ENCODE measurements at regions not wholly inside any gene's neighbourhood (a gene's known extent, or its start where the extent isn't known, plus 50 kb on each side); places are given as distances from the start of the nearest gene placed in this dataset.

- ATAC-seq = no peak
- Histone ChIP-seq H3K36me3 (ENCODE audit: control insufficient read depth, insufficient read depth, low read length) (no peaks in the 10 kb centered on the region), H3K9me3 (ENCODE audit: control insufficient read depth, insufficient read depth, low read depth, low read length) (no peaks in the 10 kb centered on the region), H3K27ac (ENCODE audit: low read length) (no peak overlapping the region), H3K4me1 (ENCODE audit: control insufficient read depth, insufficient read depth, low read length) (no peaks in the 10 kb centered on the region), H3K4me3 (ENCODE audit: low read depth in 2 of 2, low read length in 2 of 2) (no peak overlapping the region), H3K27me3 (ENCODE audit: control insufficient read depth, insufficient read depth, low read length) (peaks cover 6% of the 10 kb centered on the region)
- no peak for DNase-seq (ENCODE audit: low read depth, low spot score)
- intact Hi-C loops (cut with micrococcal nuclease; ENCODE audit: unreplicated experiment) (no loop called here), in situ Hi-C loops (cut with HindIII; ENCODE audit: low pct_unique_long_range_greater_than_20kb, low sequenced_read_pairs) (no loop called here)
- ChIA-PET POLR2A (no interaction called here), CTCF (interaction anchor here (0.6 kb wide), 1 partner anchor 168 kb away, joined by 4 read pairs; no protein-coding TSS in a partner anchor)
- no TSS peak for BruUV-seq (replicated peaks)
- TF ChIP-seq REST (IDR thresholded peaks at IDR 0.05; ENCODE audit: insufficient read depth in 1 of 2, low read depth in 2 of 2, low read length in 1 of 2) (no peak), SIN3A (IDR thresholded peaks at IDR 0.05; ENCODE audit: borderline replicate concordance, insufficient read depth, low read depth, low read length) (no peak), POLR2AphosphoS5 (IDR thresholded peaks at IDR 0.05; ENCODE audit: low read depth, low read length) (no peak), TCF7L2 (IDR thresholded peaks at IDR 0.05; ENCODE audit: low read depth, low read length) (no peak)
Observed at GRCh38 chr1:37108596-37109188, 74.4 kb upstream of the GRIK3 start.

- Histone ChIP-seq H3K9me3 (ENCODE audit: control insufficient read depth, insufficient read depth, low read depth, low read length) (no peaks in the 10 kb centered on the region), H3K4me1 (ENCODE audit: control insufficient read depth, insufficient read depth, low read length) (no peaks in the 10 kb centered on the region), H3K4me3 (ENCODE audit: low read depth in 2 of 2, low read length in 2 of 2) (no peak overlapping the region), H3K27ac (ENCODE audit: low read length) (no peak overlapping the region), H3K27me3 (ENCODE audit: control insufficient read depth, insufficient read depth, low read length) (peaks cover 6% of the 10 kb centered on the region), H3K36me3 (ENCODE audit: control insufficient read depth, insufficient read depth, low read length) (no peaks in the 10 kb centered on the region)
- DNase-seq (ENCODE audit: low read depth, low spot score) (no peak), ATAC-seq (no peak)
- ChIA-PET POLR2A (no interaction called here), CTCF (interaction anchor here (0.6 kb wide), 1 partner anchor 78 kb away, joined by 5 read pairs; no protein-coding TSS in a partner anchor)
- intact Hi-C loops (cut with micrococcal nuclease; ENCODE audit: unreplicated experiment) (no loop called here), in situ Hi-C loops (cut with HindIII; ENCODE audit: low pct_unique_long_range_greater_than_20kb, low sequenced_read_pairs) (no loop called here)
- BruUV-seq (replicated peaks) = no TSS peak
- TF ChIP-seq POLR2AphosphoS5 (IDR thresholded peaks at IDR 0.05; ENCODE audit: low read depth, low read length) = no peak
- no peak for TF ChIP-seq CTCF (IDR thresholded peaks at IDR 0.05)
- no peak for TF ChIP-seq TCF7L2 (IDR thresholded peaks at IDR 0.05; ENCODE audit: low read depth, low read length)
- no peak for TF ChIP-seq REST (IDR thresholded peaks at IDR 0.05; ENCODE audit: insufficient read depth in 1 of 2, low read depth in 2 of 2, low read length in 1 of 2)
- no peak for TF ChIP-seq SIN3A (IDR thresholded peaks at IDR 0.05; ENCODE audit: borderline replicate concordance, insufficient read depth, low read depth, low read length)
Observed at GRCh38 chr1:37112430-37112829, 78.1 kb upstream of the GRIK3 start.
